Natural killer cell treated with Interleukin-12 subunit alpha and Interleukin-12 subunit beta and Interleukin-15 and Interleukin-18, amount 100 ng/mL, for 72 hours (primary cell): ENCODE measurements at regions not wholly inside any gene's neighbourhood (a gene's known extent, or its start where the extent isn't known, plus 50 kb on each side); places are given as distances from the start of the nearest gene placed in this dataset.

ENCODE experiments used
- ATAC-seq, 2 donors: fragments of 150-1000 bp; cut with Tn5 transposase in 1 of 2; sonication (Bioruptor Pico), chemical (Tn5 transposase) in 1 of 2; 2 replicates each; pipeline ENCODE4 v1.10.0; 2021
- DNase-seq: peaks from one replicate; pipeline ENCODE4 v3.0.0; 2022; ENCODE audit warnings: low spot score
- H3K27ac Mint-ChIP-seq, 2 donors: 1 replicate in 1 of 2; 2 replicates in 1 of 2; pipeline ENCODE4 v1.8.0; 2022; ENCODE audit warnings: mixed read lengths in 2 of 2, mild to moderate bottlenecking in 1 of 2, moderate library complexity in 1 of 2
- H3K27me3 Mint-ChIP-seq, 2 donors: 1 replicate in 1 of 2; 2 replicates in 1 of 2; pipeline ENCODE4 v1.8.0; 2022; ENCODE audit warnings: mixed read lengths in 2 of 2
- H3K36me3 Mint-ChIP-seq: one replicate; pipeline ENCODE4 v1.8.0; 2022; ENCODE audit warnings: mixed read lengths
- H3K4me1 Mint-ChIP-seq, 2 donors: 1 replicate in 1 of 2; 2 replicates in 1 of 2; pipeline ENCODE4 v1.8.0; 2022; ENCODE audit warnings: low read depth in 2 of 2, mixed read lengths in 2 of 2, mild to moderate bottlenecking in 1 of 2
- H3K4me3 Mint-ChIP-seq: one replicate; pipeline ENCODE4 v1.8.0; 2022; ENCODE audit warnings: mixed read lengths
- H3K9me3 Mint-ChIP-seq: 2 replicates; pipeline ENCODE4 v1.8.0; 2022; ENCODE audit warnings: mixed read lengths

GRCh38 chr22:48837341-48837935 is 990.2 kb downstream of the BRD1 start:
- Mint-ChIP-seq H3K27ac (no peak overlapping the region), H3K4me1 (peaks cover 0 to 6% of the 10 kb centered on the region in 2 donors), H3K27me3 (peaks cover 0 to 2% of the 10 kb centered on the region in 2 donors), H3K9me3 (peaks cover 9% of the 10 kb centered on the region), H3K36me3 (no peaks in the 10 kb centered on the region), H3K4me3 (no peak overlapping the region)
- no peak for ATAC-seq
- no peak for DNase-seq

GRCh38 chr22:48836673-48837340 is 990.9 kb downstream of the BRD1 start:
- Mint-ChIP-seq H3K9me3 (peaks cover 9% of the 10 kb centered on the region), H3K4me1 (peaks cover 0 to 6% of the 10 kb centered on the region in 2 donors), H3K27me3 (peaks cover 0 to under 1% of the 10 kb centered on the region in 2 donors), H3K27ac (no peak overlapping the region), H3K36me3 (no peaks in the 10 kb centered on the region), H3K4me3 (no peak overlapping the region)
- DNase-seq (no peak), ATAC-seq (no peak)

GRCh38 chr22:48835857-48836672 is 991.6 kb downstream of the BRD1 start:
- peaks cover 0 to 6% of the 10 kb centered on the region in 2 donors for H3K4me1 Mint-ChIP-seq
- ATAC-seq (no peak), DNase-seq (no peak)
- H3K9me3 Mint-ChIP-seq = peaks cover 9% of the 10 kb centered on the region
- no peak overlapping the region for H3K4me3 Mint-ChIP-seq
- no peak overlapping the region for H3K27ac Mint-ChIP-seq
- H3K27me3 Mint-ChIP-seq = no peaks in the 10 kb centered on the region
- H3K36me3 Mint-ChIP-seq = peaks cover 3% of the 10 kb centered on the region

GRCh38 chr22:48835364-48835763 is 992.3 kb downstream of the BRD1 start:
- peaks cover 4% of the 10 kb centered on the region for H3K36me3 Mint-ChIP-seq
- ATAC-seq (no peak), DNase-seq (no peak)
- no peak overlapping the region for H3K27ac Mint-ChIP-seq
- H3K27me3 Mint-ChIP-seq = no peaks in the 10 kb centered on the region
- H3K4me3 Mint-ChIP-seq = no peak overlapping the region
- H3K4me1 Mint-ChIP-seq = peaks cover 0 to 6% of the 10 kb centered on the region in 2 donors
- H3K9me3 Mint-ChIP-seq = peaks cover 9% of the 10 kb centered on the region

GRCh38 chr22:48834404-48834803 is 993.3 kb downstream of the BRD1 start:
- H3K36me3 Mint-ChIP-seq = peaks cover 4% of the 10 kb centered on the region
- DNase-seq = no peak

GRCh38 chr22:48832592-48832991 is 995.1 kb downstream of the BRD1 start:
- Mint-ChIP-seq H3K4me1 (peaks cover 0 to 6% of the 10 kb centered on the region in 2 donors), H3K27ac (peak overlapping the region in 1 of 2 donors; percentile 51), H3K27me3 (peaks cover 8 to 10% of the 10 kb centered on the region in 2 donors), H3K9me3 (peaks cover 9% of the 10 kb centered on the region), H3K36me3 (peaks cover 4% of the 10 kb centered on the region), H3K4me3 (no peak overlapping the region)
- DNase-seq (peak; percentile 70), ATAC-seq (peak; percentile 93 to 95)

More at GRCh38 chr22:48834404-48834803, 993.3 kb downstream of the BRD1 start:
- no peak overlapping the region for H3K4me3 Mint-ChIP-seq
- H3K27ac Mint-ChIP-seq = no peak overlapping the region
- peaks cover 0 to 6% of the 10 kb centered on the region in 2 donors for H3K4me1 Mint-ChIP-seq
- peaks cover 3 to 8% of the 10 kb centered on the region in 2 donors for H3K27me3 Mint-ChIP-seq
- ATAC-seq = no peak
- H3K9me3 Mint-ChIP-seq = peaks cover 9% of the 10 kb centered on the region

GRCh38 chr22:48829908-48830307 is 997.8 kb downstream of the BRD1 start:
- no peak overlapping the region for H3K27ac Mint-ChIP-seq
- H3K4me1 Mint-ChIP-seq = peaks cover 0 to 12% of the 10 kb centered on the region in 2 donors
- H3K27me3 Mint-ChIP-seq = peaks cover 14 to 17% of the 10 kb centered on the region in 2 donors
- peaks cover 4% of the 10 kb centered on the region for H3K9me3 Mint-ChIP-seq
- ATAC-seq (no peak), DNase-seq (no peak)
- peaks cover 4% of the 10 kb centered on the region for H3K36me3 Mint-ChIP-seq
- H3K4me3 Mint-ChIP-seq = no peak overlapping the region

GRCh38 chr22:48828688-48829087 is 999.0 kb downstream of the BRD1 start:
- H3K36me3 Mint-ChIP-seq = peaks cover 4% of the 10 kb centered on the region
- ATAC-seq (no peak), DNase-seq (no peak)
- no peak overlapping the region for H3K27ac Mint-ChIP-seq
- H3K4me3 Mint-ChIP-seq = no peak overlapping the region
- peaks cover 4% of the 10 kb centered on the region for H3K9me3 Mint-ChIP-seq
- H3K4me1 Mint-ChIP-seq = peaks cover 0 to 12% of the 10 kb centered on the region in 2 donors
- peaks cover 14 to 23% of the 10 kb centered on the region in 2 donors for H3K27me3 Mint-ChIP-seq

GRCh38 chr22:48827904-48828555 is 999.6 kb downstream of the BRD1 start:
- Mint-ChIP-seq H3K36me3 (peaks cover 4% of the 10 kb centered on the region), H3K27me3 (peaks cover 16 to 23% of the 10 kb centered on the region in 2 donors), H3K4me3 (no peak overlapping the region), H3K9me3 (peaks cover 1% of the 10 kb centered on the region), H3K4me1 (peaks cover 0 to 8% of the 10 kb centered on the region in 2 donors), H3K27ac (no peak overlapping the region)
- ATAC-seq = no peak
- no peak for DNase-seq

- H3K9me3 Mint-ChIP-seq = no peaks in the 10 kb centered on the region
Observed at GRCh38 chr22:48827268-48827846, 1000.3 kb downstream of the BRD1 start.

GRCh38 chr22:48826546-48826945 is 1001.1 kb downstream of the BRD1 start:
- Mint-ChIP-seq H3K27me3 (peaks cover 16 to 23% of the 10 kb centered on the region in 2 donors), H3K4me3 (no peak overlapping the region), H3K27ac (no peak overlapping the region), H3K4me1 (peaks cover 0 to 7% of the 10 kb centered on the region in 2 donors), H3K9me3 (no peaks in the 10 kb centered on the region), H3K36me3 (peaks cover 4% of the 10 kb centered on the region)
- no peak for ATAC-seq
- DNase-seq = peak; percentile 39

More at GRCh38 chr22:48827268-48827846, 1000.3 kb downstream of the BRD1 start:
- H3K27me3 Mint-ChIP-seq = peaks cover 16 to 23% of the 10 kb centered on the region in 2 donors
- no peak overlapping the region for H3K27ac Mint-ChIP-seq
- peaks cover 0 to 7% of the 10 kb centered on the region in 2 donors for H3K4me1 Mint-ChIP-seq
- ATAC-seq (no peak), DNase-seq (no peak)
- H3K36me3 Mint-ChIP-seq = peaks cover 4% of the 10 kb centered on the region
- H3K4me3 Mint-ChIP-seq = no peak overlapping the region

- peak; percentile 54 for DNase-seq
- H3K27me3 Mint-ChIP-seq = peaks cover 16 to 23% of the 10 kb centered on the region in 2 donors
- H3K9me3 Mint-ChIP-seq = no peaks in the 10 kb centered on the region
- no peaks in the 10 kb centered on the region for H3K36me3 Mint-ChIP-seq
- no peak overlapping the region for H3K27ac Mint-ChIP-seq
- no peak overlapping the region for H3K4me3 Mint-ChIP-seq
- H3K4me1 Mint-ChIP-seq = peaks cover 0 to 7% of the 10 kb centered on the region in 2 donors
- ATAC-seq = no peak
Observed at GRCh38 chr22:48825802-48826520, 1001.7 kb downstream of the BRD1 start.
